ENCODE measurements at regions not wholly inside any gene's neighbourhood (a gene's known extent, or its start where the extent isn't known, plus 50 kb on each side); places are given as distances from the start of the nearest gene placed in this dataset.

- no peaks in the 10 kb centered on the region for H3K36me3 ChIP-seq (ENCODE audit: control insufficient read depth, insufficient read depth, low read length)
- H3K27me3 ChIP-seq (ENCODE audit: control insufficient read depth, insufficient read depth, low read length) = no peaks in the 10 kb centered on the region
- no peak overlapping the region for H3K4me3 ChIP-seq (ENCODE audit: low read depth, low read length)
- H3K4me1 ChIP-seq (ENCODE audit: control insufficient read depth, insufficient read depth, low read length) = no peaks in the 10 kb centered on the region
- no peak overlapping the region for H3K27ac ChIP-seq (ENCODE audit: low read depth, low read length)
- no peak overlapping the region for H3K9ac ChIP-seq (ENCODE audit: low read length)
- H3K9me3 ChIP-seq (ENCODE audit: control insufficient read depth, insufficient read depth, low read depth, low read length) = no peaks in the 10 kb centered on the region
Measured at GRCh38 chr11:91768783-91769182, 455.8 kb upstream of the FAT3 start.

GRCh38 chr11:91763331-91763730, 461.3 kb upstream of the FAT3 start:
- Histone ChIP-seq H3K4me1 (ENCODE audit: control insufficient read depth, insufficient read depth, low read length) (no peaks in the 10 kb centered on the region), H3K36me3 (ENCODE audit: control insufficient read depth, insufficient read depth, low read length) (no peaks in the 10 kb centered on the region), H3K27me3 (ENCODE audit: control insufficient read depth, insufficient read depth, low read length) (no peaks in the 10 kb centered on the region), H3K27ac (ENCODE audit: low read depth, low read length) (no peak overlapping the region), H3K9ac (ENCODE audit: low read length) (no peak overlapping the region), H3K9me3 (ENCODE audit: control insufficient read depth, insufficient read depth, low read depth, low read length) (no peaks in the 10 kb centered on the region), H3K4me3 (ENCODE audit: low read depth, low read length) (no peak overlapping the region)

- Histone ChIP-seq H3K9ac (ENCODE audit: low read length) (no peak overlapping the region), H3K27me3 (ENCODE audit: control insufficient read depth, insufficient read depth, low read length) (no peaks in the 10 kb centered on the region), H3K36me3 (ENCODE audit: control insufficient read depth, insufficient read depth, low read length) (no peaks in the 10 kb centered on the region), H3K27ac (ENCODE audit: low read depth, low read length) (no peak overlapping the region), H3K4me1 (ENCODE audit: control insufficient read depth, insufficient read depth, low read length) (no peaks in the 10 kb centered on the region), H3K9me3 (ENCODE audit: control insufficient read depth, insufficient read depth, low read depth, low read length) (no peaks in the 10 kb centered on the region), H3K4me3 (ENCODE audit: low read depth, low read length) (no peak overlapping the region)
Measured at GRCh38 chr11:91761406-91762025, 463.1 kb upstream of the FAT3 start.

- Histone ChIP-seq H3K4me3 (ENCODE audit: low read depth, low read length) (no peak overlapping the region), H3K27ac (ENCODE audit: low read depth, low read length) (no peak overlapping the region), H3K9ac (ENCODE audit: low read length) (no peak overlapping the region), H3K27me3 (ENCODE audit: control insufficient read depth, insufficient read depth, low read length) (no peaks in the 10 kb centered on the region), H3K9me3 (ENCODE audit: control insufficient read depth, insufficient read depth, low read depth, low read length) (peaks cover 3% of the 10 kb centered on the region; the same call in 1 of the 2 replicates), H3K4me1 (ENCODE audit: control insufficient read depth, insufficient read depth, low read length) (no peaks in the 10 kb centered on the region), H3K36me3 (ENCODE audit: control insufficient read depth, insufficient read depth, low read length) (no peaks in the 10 kb centered on the region)
Measured at GRCh38 chr11:91756829-91757480, 467.7 kb upstream of the FAT3 start.

- no peaks in the 10 kb centered on the region for H3K4me1 ChIP-seq (ENCODE audit: control insufficient read depth, insufficient read depth, low read length)
- peaks cover 3% of the 10 kb centered on the region; the same call in 1 of the 2 replicates for H3K9me3 ChIP-seq (ENCODE audit: control insufficient read depth, insufficient read depth, low read depth, low read length)
- H3K27me3 ChIP-seq (ENCODE audit: control insufficient read depth, insufficient read depth, low read length) = no peaks in the 10 kb centered on the region
- no peak overlapping the region for H3K4me3 ChIP-seq (ENCODE audit: low read depth, low read length)
- no peak overlapping the region for H3K9ac ChIP-seq (ENCODE audit: low read length)
- H3K27ac ChIP-seq (ENCODE audit: low read depth, low read length) = no peak overlapping the region
- H3K36me3 ChIP-seq (ENCODE audit: control insufficient read depth, insufficient read depth, low read length) = no peaks in the 10 kb centered on the region
Measured at GRCh38 chr11:91755951-91756707, 468.5 kb upstream of the FAT3 start.

GRCh38 chr11:91755526-91755925, 469.1 kb upstream of the FAT3 start:
- Histone ChIP-seq H3K4me1 (ENCODE audit: control insufficient read depth, insufficient read depth, low read length) (no peaks in the 10 kb centered on the region), H3K4me3 (ENCODE audit: low read depth, low read length) (no peak overlapping the region), H3K36me3 (ENCODE audit: control insufficient read depth, insufficient read depth, low read length) (no peaks in the 10 kb centered on the region), H3K9me3 (ENCODE audit: control insufficient read depth, insufficient read depth, low read depth, low read length) (peaks cover 3% of the 10 kb centered on the region; the same call in 1 of the 2 replicates), H3K27me3 (ENCODE audit: control insufficient read depth, insufficient read depth, low read length) (no peaks in the 10 kb centered on the region), H3K27ac (ENCODE audit: low read depth, low read length) (no peak overlapping the region), H3K9ac (ENCODE audit: low read length) (no peak overlapping the region)

- Histone ChIP-seq H3K27ac (ENCODE audit: low read depth, low read length) (no peak overlapping the region), H3K4me1 (ENCODE audit: control insufficient read depth, insufficient read depth, low read length) (no peaks in the 10 kb centered on the region), H3K9me3 (ENCODE audit: control insufficient read depth, insufficient read depth, low read depth, low read length) (0 out of 2 replicates have a peak, but pooled peaks cover 4% of the 10 kb centered on the region), H3K4me3 (ENCODE audit: low read depth, low read length) (no peak overlapping the region), H3K27me3 (ENCODE audit: control insufficient read depth, insufficient read depth, low read length) (no peaks in the 10 kb centered on the region), H3K36me3 (ENCODE audit: control insufficient read depth, insufficient read depth, low read length) (no peaks in the 10 kb centered on the region), H3K9ac (ENCODE audit: low read length) (no peak overlapping the region)
Measured at GRCh38 chr11:91749251-91749650, 475.4 kb upstream of the FAT3 start.

GRCh38 chr11:91742155-91742554, 482.5 kb upstream of the FAT3 start:
- Histone ChIP-seq H3K9me3 (ENCODE audit: control insufficient read depth, insufficient read depth, low read depth, low read length) (no peaks in the 10 kb centered on the region), H3K36me3 (ENCODE audit: control insufficient read depth, insufficient read depth, low read length) (no peaks in the 10 kb centered on the region), H3K27me3 (ENCODE audit: control insufficient read depth, insufficient read depth, low read length) (no peaks in the 10 kb centered on the region), H3K27ac (ENCODE audit: low read depth, low read length) (no peak overlapping the region), H3K9ac (ENCODE audit: low read length) (no peak overlapping the region), H3K4me1 (ENCODE audit: control insufficient read depth, insufficient read depth, low read length) (no peaks in the 10 kb centered on the region), H3K4me3 (ENCODE audit: low read depth, low read length) (no peak overlapping the region)

- no peak overlapping the region for H3K9ac ChIP-seq (ENCODE audit: low read length)
- H3K4me3 ChIP-seq (ENCODE audit: low read depth, low read length) = no peak overlapping the region; the same call in 1 of the 2 replicates
- H3K27ac ChIP-seq (ENCODE audit: low read depth, low read length) = no peak overlapping the region
- no peaks in the 10 kb centered on the region for H3K36me3 ChIP-seq (ENCODE audit: control insufficient read depth, insufficient read depth, low read length)
- peaks cover 6% of the 10 kb centered on the region for H3K4me1 ChIP-seq (ENCODE audit: control insufficient read depth, insufficient read depth, low read length)
- no peaks in the 10 kb centered on the region for H3K27me3 ChIP-seq (ENCODE audit: control insufficient read depth, insufficient read depth, low read length)
- H3K9me3 ChIP-seq (ENCODE audit: control insufficient read depth, insufficient read depth, low read depth, low read length) = 0 out of 2 replicates have a peak, but pooled peaks cover 2% of the 10 kb centered on the region
Measured at GRCh38 chr11:91731051-91731450, 493.6 kb upstream of the FAT3 start.

- peaks cover 6% of the 10 kb centered on the region for H3K4me1 ChIP-seq (ENCODE audit: control insufficient read depth, insufficient read depth, low read length)
- no peaks in the 10 kb centered on the region for H3K9me3 ChIP-seq (ENCODE audit: control insufficient read depth, insufficient read depth, low read depth, low read length)
- no peak overlapping the region for H3K27ac ChIP-seq (ENCODE audit: low read depth, low read length)
- H3K27me3 ChIP-seq (ENCODE audit: control insufficient read depth, insufficient read depth, low read length) = no peaks in the 10 kb centered on the region
- no peak overlapping the region for H3K9ac ChIP-seq (ENCODE audit: low read length)
- H3K36me3 ChIP-seq (ENCODE audit: control insufficient read depth, insufficient read depth, low read length) = no peaks in the 10 kb centered on the region
- no peak overlapping the region for H3K4me3 ChIP-seq (ENCODE audit: low read depth, low read length)
Measured at GRCh38 chr11:91730620-91731019, 494.0 kb upstream of the FAT3 start.

- peaks cover 6% of the 10 kb centered on the region for H3K4me1 ChIP-seq (ENCODE audit: control insufficient read depth, insufficient read depth, low read length)
- no peaks in the 10 kb centered on the region for H3K27me3 ChIP-seq (ENCODE audit: control insufficient read depth, insufficient read depth, low read length)
- no peak overlapping the region for H3K4me3 ChIP-seq (ENCODE audit: low read depth, low read length)
- H3K9ac ChIP-seq (ENCODE audit: low read length) = no peak overlapping the region
- H3K27ac ChIP-seq (ENCODE audit: low read depth, low read length) = no peak overlapping the region
- no peaks in the 10 kb centered on the region for H3K9me3 ChIP-seq (ENCODE audit: control insufficient read depth, insufficient read depth, low read depth, low read length)
- H3K36me3 ChIP-seq (ENCODE audit: control insufficient read depth, insufficient read depth, low read length) = no peaks in the 10 kb centered on the region
Measured at GRCh38 chr11:91730057-91730456, 494.6 kb upstream of the FAT3 start.
